Thoracic aorta (tissue), 2 donors: ENCODE measurements at regions not wholly inside any gene's neighbourhood (a gene's known extent, or its start where the extent isn't known, plus 50 kb on each side); places are given as distances from the start of the nearest gene placed in this dataset.

Experiments used
- ATAC-seq: fragments of 150-250 bp; one replicate; pipeline ENCODE4 v1.8.0; 2017; ENCODE audit warnings: low read depth; ENCODE audit not compliant: insufficient number of reproducible peaks, low FRiP score
- DNase-seq: peaks from one replicate; pipeline ENCODE4 v3.0.0-alpha.2; 2020; ENCODE audit warnings: low spot score
- H3K27ac ChIP-seq, 2 donors: fragments of 200-600 bp; sonication (generic); 1 replicate in 1 of 2; 2 replicates in 1 of 2; pipeline ENCODE4 v1.5.1; 2016; ENCODE audit warnings: mild to moderate bottlenecking in 2 of 2, moderate library complexity in 2 of 2
- H3K27me3 ChIP-seq: fragments of 200-600 bp; sonication (generic); replicated peaks from 2 replicates; pipeline ENCODE4 v1.6.0; 2016; ENCODE audit warnings: mild to moderate bottlenecking; ENCODE audit not compliant: insufficient read depth
- H3K36me3 ChIP-seq: fragments of 200-600 bp; sonication (generic); one replicate; pipeline ENCODE4 v1.5.1; 2016
- H3K4me1 ChIP-seq, 2 donors: fragments of 200-600 bp; sonication (generic); 1 replicate in 1 of 2; 2 replicates in 1 of 2; pipeline versions ENCODE4 v1.5.1 to v1.6.0; 2016; ENCODE audit warnings: low read depth in 2 of 2, mild to moderate bottlenecking in 1 of 2; ENCODE audit not compliant: control insufficient read depth in 1 of 2
- H3K4me3 ChIP-seq: fragments of 200-600 bp; sonication (generic); 2 replicates; pipeline ENCODE4 v1.5.1; 2016; ENCODE audit warnings: mild to moderate bottlenecking
- H3K9me3 ChIP-seq: fragments of 200-600 bp; sonication (generic); 2 replicates; pipeline ENCODE4 v1.5.1; 2016
- TF ChIP-seq, protein P1 (sequence below): fragments of 200-600 bp; sonication (generic); IDR thresholded peaks from one replicate; pipeline ENCODE4 v1.5.1; 2019; ENCODE audit warnings: antibody characterized with exemption

DNA sequence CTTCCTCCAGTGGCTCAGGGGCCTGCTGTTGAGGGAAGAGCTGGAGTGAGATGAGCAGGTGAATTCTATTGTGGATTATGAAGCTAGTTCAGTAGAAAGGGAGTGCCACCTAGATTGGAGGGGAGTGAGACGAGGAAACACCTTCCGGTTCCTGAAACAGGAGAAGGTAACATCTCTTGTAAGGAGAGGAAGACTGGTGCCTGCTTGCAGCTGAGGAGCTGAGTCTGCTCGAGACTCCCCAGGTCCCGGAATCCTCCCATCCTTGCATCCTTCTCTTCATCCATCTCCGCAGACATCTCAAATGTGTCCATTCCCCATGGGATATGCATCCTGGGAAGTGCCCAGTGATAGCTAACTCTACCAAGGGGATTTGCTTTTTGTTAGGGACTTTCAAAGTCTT, 242.9 kb upstream of the ZFP64 start:
- H3K4me1 ChIP-seq: no peaks in the 10 kb centered on the region
- no peaks in the 10 kb centered on the region for H3K36me3 ChIP-seq
- TF ChIP-seq, protein P1, sequence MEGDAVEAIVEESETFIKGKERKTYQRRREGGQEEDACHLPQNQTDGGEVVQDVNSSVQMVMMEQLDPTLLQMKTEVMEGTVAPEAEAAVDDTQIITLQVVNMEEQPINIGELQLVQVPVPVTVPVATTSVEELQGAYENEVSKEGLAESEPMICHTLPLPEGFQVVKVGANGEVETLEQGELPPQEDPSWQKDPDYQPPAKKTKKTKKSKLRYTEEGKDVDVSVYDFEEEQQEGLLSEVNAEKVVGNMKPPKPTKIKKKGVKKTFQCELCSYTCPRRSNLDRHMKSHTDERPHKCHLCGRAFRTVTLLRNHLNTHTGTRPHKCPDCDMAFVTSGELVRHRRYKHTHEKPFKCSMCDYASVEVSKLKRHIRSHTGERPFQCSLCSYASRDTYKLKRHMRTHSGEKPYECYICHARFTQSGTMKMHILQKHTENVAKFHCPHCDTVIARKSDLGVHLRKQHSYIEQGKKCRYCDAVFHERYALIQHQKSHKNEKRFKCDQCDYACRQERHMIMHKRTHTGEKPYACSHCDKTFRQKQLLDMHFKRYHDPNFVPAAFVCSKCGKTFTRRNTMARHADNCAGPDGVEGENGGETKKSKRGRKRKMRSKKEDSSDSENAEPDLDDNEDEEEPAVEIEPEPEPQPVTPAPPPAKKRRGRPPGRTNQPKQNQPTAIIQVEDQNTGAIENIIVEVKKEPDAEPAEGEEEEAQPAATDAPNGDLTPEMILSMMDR: no peak
- H3K27ac ChIP-seq: no peak overlapping the region
- no peak overlapping the region for H3K4me3 ChIP-seq
- H3K9me3 ChIP-seq: no peaks in the 10 kb centered on the region
- H3K27me3 ChIP-seq: no peaks in the 10 kb centered on the region
- ATAC-seq (no peak), DNase-seq (no peak)

- no peaks in the 10 kb centered on the region for H3K4me1 ChIP-seq
- H3K27me3 ChIP-seq: no peaks in the 10 kb centered on the region
- H3K27ac ChIP-seq: no peak overlapping the region
- no peaks in the 10 kb centered on the region for H3K9me3 ChIP-seq
- no peak for ATAC-seq
- no peak overlapping the region for H3K4me3 ChIP-seq
- H3K36me3 ChIP-seq: no peaks in the 10 kb centered on the region
- DNase-seq: no peak
- TF ChIP-seq, protein P1: no peak
These were observed 242.5 kb upstream of the ZFP64 start for GRCh38 chr20:52434041-52434425.

DNA sequence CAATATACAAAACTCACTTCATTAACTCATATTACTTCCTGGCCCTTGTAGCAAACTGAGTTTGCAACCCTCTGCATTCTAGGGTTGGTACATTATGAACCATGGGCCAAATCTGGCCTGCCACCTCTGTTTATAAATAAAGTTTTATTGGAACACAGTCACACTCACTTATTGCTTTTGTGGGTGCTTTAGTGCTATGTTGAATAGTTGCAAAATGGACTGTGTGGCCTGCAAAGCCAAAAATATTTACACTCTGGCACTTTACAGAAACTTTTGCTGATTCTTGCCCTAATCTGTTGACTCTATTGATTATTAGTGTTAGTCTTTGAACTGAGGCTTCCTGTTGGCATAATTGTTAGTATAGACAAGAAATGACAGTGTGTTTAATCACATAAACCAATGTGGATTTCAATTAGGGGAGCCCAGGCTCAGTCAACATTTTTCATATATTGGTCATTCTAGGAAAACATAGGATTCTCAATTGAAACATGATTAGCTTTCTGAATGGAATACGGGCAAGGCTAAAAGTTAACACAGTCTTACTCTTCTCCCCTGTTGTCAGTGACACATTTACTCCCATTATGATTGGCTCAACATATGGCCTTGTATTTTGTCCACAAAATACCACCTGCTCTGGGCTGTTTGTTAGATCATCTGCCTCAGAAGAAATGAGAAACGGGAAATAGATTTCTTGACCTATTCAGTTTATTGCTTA, 241.9 kb upstream of the ZFP64 start:
- Histone ChIP-seq H3K4me3 (no peak overlapping the region), H3K4me1 (no peaks in the 10 kb centered on the region), H3K36me3 (no peaks in the 10 kb centered on the region), H3K27ac (no peak overlapping the region), H3K9me3 (no peaks in the 10 kb centered on the region), H3K27me3 (no peaks in the 10 kb centered on the region)
- no peak for ATAC-seq
- TF ChIP-seq, protein P1: no peak
- DNase-seq: no peak

DNA sequence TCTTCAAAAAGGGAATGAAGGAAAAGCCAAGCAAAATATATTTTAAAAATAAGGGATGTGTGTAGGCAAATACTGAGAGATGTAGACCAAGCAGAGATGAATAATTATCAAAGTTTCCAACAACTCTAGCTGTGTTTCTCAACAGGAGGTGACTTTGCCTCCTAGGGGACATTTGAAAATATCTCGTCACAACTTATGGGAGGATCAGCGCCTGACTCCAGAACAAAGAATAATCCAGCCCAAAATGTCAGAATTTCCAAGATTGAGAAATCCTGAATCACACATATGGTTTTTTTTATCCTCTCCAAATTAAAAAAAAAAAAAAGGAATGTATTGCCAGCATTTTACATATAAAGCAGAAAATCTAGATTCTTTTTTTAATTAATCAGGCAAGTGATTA, 241.2 kb upstream of the ZFP64 start:
- no peaks in the 10 kb centered on the region for H3K27me3 ChIP-seq
- no peak for ATAC-seq
- H3K36me3 ChIP-seq: no peaks in the 10 kb centered on the region
- no peak for DNase-seq
- no peak overlapping the region for H3K27ac ChIP-seq
- TF ChIP-seq, protein P1: no peak
- no peaks in the 10 kb centered on the region for H3K4me1 ChIP-seq
- no peaks in the 10 kb centered on the region for H3K9me3 ChIP-seq
- no peak overlapping the region for H3K4me3 ChIP-seq

GRCh38 chr20:52429029-52429428, 237.4 kb upstream of the ZFP64 start:
- Histone ChIP-seq H3K9me3 (no peaks in the 10 kb centered on the region), H3K27me3 (no peaks in the 10 kb centered on the region), H3K4me1 (no peaks in the 10 kb centered on the region), H3K27ac (no peak overlapping the region), H3K4me3 (no peak overlapping the region), H3K36me3 (no peaks in the 10 kb centered on the region)
- DNase-seq: no peak
- no peak for ATAC-seq
- TF ChIP-seq, protein P1: no peak
